ENCODE measurements at regions not wholly inside any gene's neighbourhood (a gene's known extent, or its start where the extent isn't known, plus 50 kb on each side); places are given as distances from the start of the nearest gene placed in this dataset.

- TF ChIP-seq POLR2A (IDR thresholded peaks at IDR 0.05) (no peak), CTCF (IDR thresholded peaks at IDR 0.05) (no peak), POLR2AphosphoS5 (IDR thresholded peaks at IDR 0.05) (no peak)
These were observed 108.4 kb downstream of the BRMS1L start for GRCh38 chr14:35934499-35934898.

All from breast epithelium (tissue), 3 donors.